Endodermal cell (in vitro differentiated cells): ENCODE measurements at regions not wholly inside any gene's neighbourhood (a gene's known extent, or its start where the extent isn't known, plus 50 kb on each side); places are given as distances from the start of the nearest gene placed in this dataset.

Source experiments
- DNase-seq: peaks from one replicate; pipeline ENCODE4 v3.0.0-alpha.2; 2017
- H3K27ac ChIP-seq: 2 replicates; pipeline ENCODE4 v1.5.1; 2013; ENCODE audit warnings: mild to moderate bottlenecking, low read depth, low read length, moderate library complexity
- H3K27me3 ChIP-seq: 2 replicates; pipeline ENCODE4 v1.6.1; 2013; ENCODE audit warnings: mild to moderate bottlenecking, low read length, moderate library complexity; ENCODE audit not compliant: insufficient read depth, control insufficient read depth, poor library complexity, severe bottlenecking
- H3K36me3 ChIP-seq: 2 replicates; pipeline ENCODE4 v1.7.0; 2013; ENCODE audit warnings: mild to moderate bottlenecking, low read length, moderate library complexity; ENCODE audit not compliant: control insufficient read depth, insufficient read depth
- H3K4me1 ChIP-seq: one replicate; pipeline ENCODE4 v1.7.0; 2013; ENCODE audit warnings: low read length; ENCODE audit not compliant: control insufficient read depth, insufficient read depth
- H3K4me3 ChIP-seq: 2 replicates; pipeline ENCODE4 v1.5.1; 2013; ENCODE audit warnings: mild to moderate bottlenecking, low read length, moderate library complexity
- H3K9ac ChIP-seq: 2 replicates; pipeline ENCODE4 v1.6.1; 2013; ENCODE audit warnings: mild to moderate bottlenecking, low read length, moderate library complexity; ENCODE audit not compliant: poor library complexity, severe bottlenecking; ENCODE audit errors: extremely low read depth
- H3K9me3 ChIP-seq: 2 replicates; pipeline ENCODE4 v1.6.1; 2013; ENCODE audit warnings: mild to moderate bottlenecking, low read length, moderate library complexity; ENCODE audit not compliant: control insufficient read depth
- H3K27ac Mint-ChIP-seq: 2 replicates; pipeline ENCODE4 v1.8.0; 2020; ENCODE audit warnings: mixed read lengths
- H3K27me3 Mint-ChIP-seq: 2 replicates; pipeline ENCODE4 v1.8.0; 2021; ENCODE audit warnings: mild to moderate bottlenecking, mixed read lengths; ENCODE audit not compliant: insufficient read depth
- H3K36me3 Mint-ChIP-seq: 2 replicates; pipeline ENCODE4 v1.8.0; 2020; ENCODE audit warnings: low read depth, mixed read lengths
- H3K4me1 Mint-ChIP-seq: 2 replicates; pipeline ENCODE4 v1.8.0; 2020; ENCODE audit warnings: mixed read lengths
- H3K4me3 Mint-ChIP-seq: 2 replicates; pipeline ENCODE4 v1.8.0; 2020; ENCODE audit warnings: mild to moderate bottlenecking, moderate library complexity, mixed read lengths
- H3K9me3 Mint-ChIP-seq: 2 replicates; pipeline ENCODE4 v1.8.0; 2020; ENCODE audit warnings: mild to moderate bottlenecking, mixed read lengths
- WGBS, 2 experiments: methylation state at CpG; one replicate each; pipeline versions ENCODE4 v1.1.5 to v1.1.7; 2013; ENCODE audit warnings: missing lambda C conversion rate in 2 of 2, mixed read lengths in 1 of 2; ENCODE audit not compliant: insufficient coverage in 1 of 2, insufficient read length in 1 of 2; 5-methylcytosine and 5-hydroxymethylcytosine counted together
- TF ChIP-seq, protein P1 (sequence below): fragments of 200-600 bp; sonication (generic); conservative IDR thresholded peaks from 2 replicates; pipeline ENCODE4 v1.5.0; 2021; ENCODE audit warnings: antibody characterized with exemption, mild to moderate bottlenecking

DNA sequence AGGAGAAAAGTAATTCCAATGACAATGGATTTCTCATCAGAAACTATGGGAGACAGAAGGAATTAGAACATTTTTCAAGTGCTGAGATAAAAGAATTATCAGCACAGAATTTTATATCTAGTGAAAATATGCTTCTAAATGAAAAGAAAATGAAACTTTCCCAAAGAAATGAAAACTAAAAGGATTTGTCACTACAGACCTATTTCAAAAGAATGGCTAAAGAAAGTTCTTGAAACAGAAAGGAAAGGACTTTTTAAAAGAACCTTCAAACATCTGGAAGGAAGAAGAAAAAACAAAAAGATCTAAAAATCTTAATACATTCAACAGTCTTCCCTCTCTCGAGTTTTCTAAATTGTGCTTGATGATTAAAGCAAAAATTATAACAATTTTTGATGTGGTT, 255.4 kb downstream of the FAM76B start:
- 100% methylated on average over 1 of the region's 1 CpG; no CpG with 5 or more reads in 1 of the 2 experiments for WGBS, 2 experiments

DNA sequence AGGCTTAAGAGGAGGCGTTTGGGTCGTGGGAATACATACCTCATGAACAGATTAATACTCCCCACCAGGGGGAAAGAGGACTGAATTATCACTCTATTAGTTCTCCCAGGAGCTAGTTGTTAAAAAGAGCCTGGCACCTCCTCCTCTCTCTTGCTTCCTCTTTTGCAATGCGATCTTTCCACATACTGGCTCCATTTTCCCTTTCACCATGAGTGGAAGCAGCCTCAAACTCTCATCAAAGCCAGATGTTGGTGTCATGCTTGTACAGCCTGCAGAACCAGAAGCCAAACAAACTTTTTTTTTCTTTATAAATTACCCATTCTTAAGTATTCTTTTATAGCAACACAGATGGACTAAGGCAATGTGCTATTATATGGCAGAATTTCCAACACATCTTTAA, 258.5 kb downstream of the FAM76B start:
- no peak overlapping the region for H3K27ac ChIP-seq
- no peaks in the 10 kb centered on the region for H3K27me3 ChIP-seq
- WGBS, 2 experiments: 95 to 100% methylated on average over 3 of the region's 3 CpGs
- Mint-ChIP-seq H3K36me3 (no peaks in the 10 kb centered on the region), H3K9me3 (no peaks in the 10 kb centered on the region), H3K4me3 (no peak overlapping the region), H3K27ac (no peak overlapping the region), H3K4me1 (no peaks in the 10 kb centered on the region), H3K27me3 (no peaks in the 10 kb centered on the region)
- no peak for DNase-seq
- no peaks in the 10 kb centered on the region for H3K36me3 ChIP-seq
- no peaks in the 10 kb centered on the region for H3K4me1 ChIP-seq
- no peak overlapping the region for H3K4me3 ChIP-seq
- H3K9ac ChIP-seq: no peak overlapping the region
- TF ChIP-seq, protein P1, sequence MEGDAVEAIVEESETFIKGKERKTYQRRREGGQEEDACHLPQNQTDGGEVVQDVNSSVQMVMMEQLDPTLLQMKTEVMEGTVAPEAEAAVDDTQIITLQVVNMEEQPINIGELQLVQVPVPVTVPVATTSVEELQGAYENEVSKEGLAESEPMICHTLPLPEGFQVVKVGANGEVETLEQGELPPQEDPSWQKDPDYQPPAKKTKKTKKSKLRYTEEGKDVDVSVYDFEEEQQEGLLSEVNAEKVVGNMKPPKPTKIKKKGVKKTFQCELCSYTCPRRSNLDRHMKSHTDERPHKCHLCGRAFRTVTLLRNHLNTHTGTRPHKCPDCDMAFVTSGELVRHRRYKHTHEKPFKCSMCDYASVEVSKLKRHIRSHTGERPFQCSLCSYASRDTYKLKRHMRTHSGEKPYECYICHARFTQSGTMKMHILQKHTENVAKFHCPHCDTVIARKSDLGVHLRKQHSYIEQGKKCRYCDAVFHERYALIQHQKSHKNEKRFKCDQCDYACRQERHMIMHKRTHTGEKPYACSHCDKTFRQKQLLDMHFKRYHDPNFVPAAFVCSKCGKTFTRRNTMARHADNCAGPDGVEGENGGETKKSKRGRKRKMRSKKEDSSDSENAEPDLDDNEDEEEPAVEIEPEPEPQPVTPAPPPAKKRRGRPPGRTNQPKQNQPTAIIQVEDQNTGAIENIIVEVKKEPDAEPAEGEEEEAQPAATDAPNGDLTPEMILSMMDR: no peak
- no peaks in the 10 kb centered on the region for H3K9me3 ChIP-seq

More for the DNA sequence above, 255.4 kb downstream of the FAM76B start:
- Mint-ChIP-seq H3K4me1 (no peaks in the 10 kb centered on the region), H3K4me3 (no peak overlapping the region), H3K27ac (no peak overlapping the region), H3K27me3 (no peaks in the 10 kb centered on the region), H3K36me3 (no peaks in the 10 kb centered on the region), H3K9me3 (no peaks in the 10 kb centered on the region)
- no peak overlapping the region for H3K9ac ChIP-seq
- TF ChIP-seq, protein P1: no peak
- no peaks in the 10 kb centered on the region for H3K4me1 ChIP-seq
- H3K27ac ChIP-seq: no peak overlapping the region
- no peak overlapping the region for H3K4me3 ChIP-seq
- no peaks in the 10 kb centered on the region for H3K27me3 ChIP-seq
- DNase-seq: no peak
- no peaks in the 10 kb centered on the region for H3K9me3 ChIP-seq
- no peaks in the 10 kb centered on the region for H3K36me3 ChIP-seq

DNA sequence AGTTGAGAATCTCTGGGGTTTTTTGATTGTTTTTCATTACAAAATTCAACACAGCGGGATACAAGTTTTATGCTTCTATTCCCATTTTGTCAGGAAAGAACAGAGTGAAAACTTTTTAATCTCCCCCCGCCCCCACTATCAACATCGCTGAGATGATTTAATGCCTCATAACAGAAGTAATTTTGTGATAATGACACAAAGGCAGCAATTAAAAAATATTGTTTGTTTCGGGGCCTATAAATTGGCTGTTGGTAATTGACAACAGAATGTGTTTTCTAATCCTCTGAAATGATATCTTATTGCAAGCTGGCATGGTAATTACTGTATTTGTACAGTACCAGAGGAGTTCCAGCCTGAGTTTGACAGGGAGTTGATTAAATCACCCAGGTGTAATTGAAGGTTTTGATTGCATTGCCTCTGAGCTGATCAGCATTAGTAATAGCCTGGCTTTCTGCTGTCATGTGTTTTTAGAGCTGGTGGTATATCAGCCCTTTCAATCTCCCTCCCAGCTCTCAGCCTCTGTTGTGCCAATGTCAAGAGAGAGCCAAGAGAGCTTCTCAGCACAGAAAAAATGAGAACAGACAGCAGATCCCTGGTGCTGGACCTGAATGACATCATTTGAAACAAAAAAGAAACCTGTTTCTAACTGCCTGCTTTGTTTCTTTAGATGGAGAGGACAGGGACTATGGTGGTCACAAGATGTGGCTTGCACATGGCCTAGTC, 265.1 kb downstream of the FAM76B start:
- H3K4me1 Mint-ChIP-seq: no peaks in the 10 kb centered on the region
- H3K27ac ChIP-seq: no peak overlapping the region
- no peaks in the 10 kb centered on the region for H3K36me3 Mint-ChIP-seq
- H3K4me1 ChIP-seq: no peaks in the 10 kb centered on the region
- TF ChIP-seq, protein P1: no peak
- H3K36me3 ChIP-seq: no peaks in the 10 kb centered on the region
- no peaks in the 10 kb centered on the region for H3K9me3 ChIP-seq
- no peak overlapping the region for H3K4me3 ChIP-seq
- 93% methylated on average over 3 to 4 of the region's 4 CpGs for WGBS, 2 experiments
- H3K9ac ChIP-seq: no peak overlapping the region
- no peaks in the 10 kb centered on the region for H3K27me3 ChIP-seq
- no peaks in the 10 kb centered on the region for H3K9me3 Mint-ChIP-seq
- DNase-seq: no peak
- H3K4me3 Mint-ChIP-seq: no peak overlapping the region
- H3K27ac Mint-ChIP-seq: no peak overlapping the region
- no peaks in the 10 kb centered on the region for H3K27me3 Mint-ChIP-seq
